Endothelial cell (in vitro differentiated cells): ENCODE measurements at regions not wholly inside any gene's neighbourhood (a gene's known extent, or its start where the extent isn't known, plus 50 kb on each side); places are given as distances from the start of the nearest gene placed in this dataset.

ENCODE experiments used
- DNase-seq: peaks from one replicate; pipeline ENCODE4 v3.0.0; 2021; ENCODE audit warnings: low spot score
- H3K27ac Mint-ChIP-seq: one replicate; pipeline ENCODE4 v1.8.0; 2021; ENCODE audit warnings: mixed read lengths, inconsistent platforms; ENCODE audit not compliant: unreplicated experiment
- H3K27me3 Mint-ChIP-seq: one replicate; pipeline ENCODE4 v1.8.0; 2021; ENCODE audit warnings: mild to moderate bottlenecking, moderate library complexity, mixed read lengths, inconsistent platforms; ENCODE audit not compliant: unreplicated experiment
- H3K36me3 Mint-ChIP-seq: one replicate; pipeline ENCODE4 v1.8.0; 2021; ENCODE audit warnings: mild to moderate bottlenecking, low read depth, mixed read lengths, inconsistent platforms; ENCODE audit not compliant: unreplicated experiment
- H3K4me1 Mint-ChIP-seq: one replicate; pipeline ENCODE4 v1.8.0; 2021; ENCODE audit warnings: mild to moderate bottlenecking, mixed read lengths, inconsistent platforms; ENCODE audit not compliant: unreplicated experiment
- H3K4me3 Mint-ChIP-seq: one replicate; pipeline ENCODE4 v1.8.0; 2021; ENCODE audit warnings: mild to moderate bottlenecking, mixed read lengths, inconsistent platforms; ENCODE audit not compliant: unreplicated experiment
- H3K9me3 Mint-ChIP-seq: one replicate; pipeline ENCODE4 v1.8.0; 2021; ENCODE audit warnings: mixed read lengths, inconsistent platforms; ENCODE audit not compliant: unreplicated experiment
- TF ChIP-seq, protein P1 (sequence below): fragments of 200-600 bp; sonication (generic); IDR thresholded peaks from one replicate; pipeline ENCODE4 v1.5.0; 2021; ENCODE audit warnings: antibody characterized with exemption; ENCODE audit not compliant: unreplicated experiment

DNA sequence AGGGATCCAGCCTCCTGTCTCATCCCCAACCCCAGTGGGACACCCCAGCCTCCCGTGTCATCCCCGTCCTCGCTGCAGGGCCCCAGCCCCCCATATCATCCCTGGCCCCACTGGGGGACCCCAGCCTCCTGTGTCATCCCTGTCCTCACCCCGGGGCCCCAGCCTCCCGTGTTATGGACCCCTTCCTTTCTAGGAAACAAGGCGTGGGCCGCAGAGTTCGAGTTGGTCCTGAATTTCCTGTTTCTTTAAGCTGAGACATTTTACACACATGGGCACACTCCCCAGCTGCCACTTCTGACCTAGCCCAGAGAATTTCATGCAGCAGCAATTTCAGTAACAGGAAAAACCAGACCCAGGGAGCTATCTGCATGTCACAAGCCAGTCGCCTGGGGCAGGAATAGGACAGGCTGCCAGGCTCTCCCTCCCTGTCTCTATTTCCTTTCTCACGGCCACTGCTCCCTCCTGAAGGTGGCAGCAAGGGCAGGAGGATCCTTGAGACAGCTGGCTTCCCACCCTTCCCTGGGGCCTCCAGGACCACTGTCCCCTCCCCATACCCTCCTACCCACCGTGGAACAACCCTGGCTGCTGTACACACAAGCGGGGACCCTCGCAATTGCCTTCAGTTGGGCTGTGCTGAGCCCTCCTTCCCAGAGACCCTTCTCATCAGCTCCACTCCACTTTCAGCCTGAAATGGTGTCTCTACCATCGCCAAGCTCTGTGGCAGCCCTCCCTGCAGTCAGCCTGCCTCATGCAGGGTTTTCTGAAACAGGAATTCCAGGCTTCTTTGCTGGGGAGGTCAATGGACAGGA, 141.9 kb upstream of the ID2 start:
- TF ChIP-seq, protein P1, sequence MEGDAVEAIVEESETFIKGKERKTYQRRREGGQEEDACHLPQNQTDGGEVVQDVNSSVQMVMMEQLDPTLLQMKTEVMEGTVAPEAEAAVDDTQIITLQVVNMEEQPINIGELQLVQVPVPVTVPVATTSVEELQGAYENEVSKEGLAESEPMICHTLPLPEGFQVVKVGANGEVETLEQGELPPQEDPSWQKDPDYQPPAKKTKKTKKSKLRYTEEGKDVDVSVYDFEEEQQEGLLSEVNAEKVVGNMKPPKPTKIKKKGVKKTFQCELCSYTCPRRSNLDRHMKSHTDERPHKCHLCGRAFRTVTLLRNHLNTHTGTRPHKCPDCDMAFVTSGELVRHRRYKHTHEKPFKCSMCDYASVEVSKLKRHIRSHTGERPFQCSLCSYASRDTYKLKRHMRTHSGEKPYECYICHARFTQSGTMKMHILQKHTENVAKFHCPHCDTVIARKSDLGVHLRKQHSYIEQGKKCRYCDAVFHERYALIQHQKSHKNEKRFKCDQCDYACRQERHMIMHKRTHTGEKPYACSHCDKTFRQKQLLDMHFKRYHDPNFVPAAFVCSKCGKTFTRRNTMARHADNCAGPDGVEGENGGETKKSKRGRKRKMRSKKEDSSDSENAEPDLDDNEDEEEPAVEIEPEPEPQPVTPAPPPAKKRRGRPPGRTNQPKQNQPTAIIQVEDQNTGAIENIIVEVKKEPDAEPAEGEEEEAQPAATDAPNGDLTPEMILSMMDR: no peak
- Mint-ChIP-seq H3K4me3 (no peak overlapping the region), H3K4me1 (peaks cover 29% of the 10 kb centered on the region), H3K9me3 (no peaks in the 10 kb centered on the region), H3K36me3 (no peaks in the 10 kb centered on the region), H3K27ac (no peak overlapping the region), H3K27me3 (peaks cover 7% of the 10 kb centered on the region)
- DNase-seq: no peak

DNA sequence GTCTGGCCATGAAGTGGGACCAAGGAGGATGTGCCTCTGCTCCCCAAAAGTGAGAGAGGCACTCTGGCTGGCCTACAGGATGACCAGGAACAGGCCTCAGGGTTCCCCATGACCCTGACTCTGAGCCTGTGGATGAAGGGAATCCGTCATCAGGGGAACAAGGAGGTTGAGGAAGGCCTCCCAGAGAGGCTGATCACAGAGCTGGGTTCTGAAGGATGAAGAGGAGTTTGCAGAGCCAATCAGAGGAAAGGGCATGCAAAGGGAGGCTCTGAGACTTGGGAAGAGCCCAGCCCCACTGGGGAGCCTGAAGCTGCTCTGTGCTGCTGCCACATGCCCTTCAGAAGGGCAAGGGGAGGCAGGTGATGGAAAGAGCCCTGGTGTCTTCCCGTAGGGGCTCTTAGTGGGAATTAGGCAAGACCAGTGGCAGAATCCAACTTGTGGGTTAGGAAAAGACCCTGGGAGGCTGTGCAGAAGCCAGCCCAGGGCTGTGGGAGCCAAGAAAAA, 141.3 kb upstream of the ID2 start:
- H3K4me1 Mint-ChIP-seq: peaks cover 29% of the 10 kb centered on the region
- peaks cover 8% of the 10 kb centered on the region for H3K27me3 Mint-ChIP-seq
- DNase-seq: no peak
- TF ChIP-seq, protein P1: no peak
- H3K4me3 Mint-ChIP-seq: no peak overlapping the region
- no peak overlapping the region for H3K27ac Mint-ChIP-seq
- no peaks in the 10 kb centered on the region for H3K9me3 Mint-ChIP-seq
- no peaks in the 10 kb centered on the region for H3K36me3 Mint-ChIP-seq

DNA sequence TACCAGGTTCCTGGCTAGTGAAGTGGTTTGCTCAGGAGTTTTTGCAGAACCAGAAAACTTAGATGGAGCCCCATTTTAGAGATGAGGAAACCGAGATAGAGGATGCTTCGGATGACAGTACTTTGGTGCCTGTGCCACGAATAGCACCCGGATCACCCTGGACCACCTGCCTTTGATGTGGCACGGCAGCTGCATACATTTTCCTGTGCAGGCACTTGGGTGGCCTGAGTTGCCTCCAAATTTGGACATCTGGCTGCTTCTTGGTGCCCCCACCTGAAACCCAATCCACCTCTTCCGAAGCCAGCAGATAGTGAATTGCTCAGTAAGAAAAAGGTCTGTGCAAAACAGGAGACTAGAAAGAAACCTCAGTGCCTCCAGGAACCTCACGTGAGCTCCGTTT, 140.6 kb upstream of the ID2 start:
- Mint-ChIP-seq H3K4me1 (peaks cover 29% of the 10 kb centered on the region), H3K4me3 (no peak overlapping the region), H3K36me3 (no peaks in the 10 kb centered on the region), H3K9me3 (no peaks in the 10 kb centered on the region), H3K27ac (no peak overlapping the region), H3K27me3 (peaks cover 12% of the 10 kb centered on the region)
- no peak for DNase-seq
- TF ChIP-seq, protein P1: no peak

DNA sequence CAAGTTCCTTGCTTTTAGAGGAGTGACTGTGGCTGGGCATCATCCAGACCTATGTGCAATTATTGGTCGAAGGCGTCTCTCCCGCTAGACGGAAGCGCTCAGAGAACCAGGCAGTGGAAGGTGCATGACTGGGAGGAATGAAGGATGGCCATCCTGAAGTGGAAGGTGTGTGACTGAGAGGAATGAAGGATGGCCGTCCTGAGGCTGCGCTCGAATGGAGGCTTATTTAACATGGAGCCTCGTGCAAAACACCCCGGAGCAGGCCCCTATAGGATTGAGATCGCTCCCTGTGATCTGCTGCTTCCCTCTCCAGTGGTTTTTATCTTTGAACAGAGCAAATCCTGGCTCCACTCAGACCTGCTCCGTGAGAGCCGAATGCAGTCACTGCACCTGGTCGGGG, 140.2 kb upstream of the ID2 start:
- H3K27ac Mint-ChIP-seq: no peak overlapping the region
- TF ChIP-seq, protein P1: no peak
- H3K4me1 Mint-ChIP-seq: peaks cover 29% of the 10 kb centered on the region
- no peaks in the 10 kb centered on the region for H3K9me3 Mint-ChIP-seq
- no peak for DNase-seq
- no peak overlapping the region for H3K4me3 Mint-ChIP-seq
- peaks cover 12% of the 10 kb centered on the region for H3K27me3 Mint-ChIP-seq
- no peaks in the 10 kb centered on the region for H3K36me3 Mint-ChIP-seq

DNA sequence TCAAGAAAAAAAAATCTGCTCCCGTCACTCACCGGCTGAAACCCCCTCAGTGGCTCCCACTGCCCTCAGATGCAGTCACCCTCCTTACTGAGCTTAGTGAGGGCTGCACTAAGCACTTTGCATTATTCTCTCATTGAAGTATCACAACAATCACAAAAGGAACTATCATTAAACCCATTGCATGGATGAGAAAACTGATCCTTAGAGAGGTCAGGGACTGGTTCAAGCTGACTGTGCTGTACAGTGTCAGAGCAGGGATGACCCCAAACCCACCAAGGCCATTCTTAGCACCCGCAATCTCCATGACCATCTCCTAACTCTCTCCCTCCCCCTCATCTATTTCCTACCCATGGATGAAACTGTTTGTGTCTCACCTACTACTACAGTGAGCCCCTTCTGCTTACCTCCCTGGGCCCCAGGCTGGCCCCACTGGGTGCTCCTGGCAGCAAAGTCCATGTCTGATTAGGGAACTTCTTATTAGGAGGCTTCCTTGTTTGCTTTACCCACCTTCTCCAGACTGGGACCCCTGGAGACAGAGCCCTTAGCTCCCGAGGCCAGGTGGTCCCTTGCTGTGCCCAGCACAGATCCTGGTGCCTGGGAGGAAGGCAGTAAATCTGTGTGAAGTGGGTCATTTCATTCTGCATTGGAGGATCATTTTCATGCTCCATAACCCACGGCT, 139.3 kb upstream of the ID2 start:
- no peak overlapping the region for H3K4me3 Mint-ChIP-seq
- no peak overlapping the region for H3K27ac Mint-ChIP-seq
- H3K27me3 Mint-ChIP-seq: peaks cover 14% of the 10 kb centered on the region
- H3K4me1 Mint-ChIP-seq: peaks cover 31% of the 10 kb centered on the region
- TF ChIP-seq, protein P1: no peak
- H3K36me3 Mint-ChIP-seq: peaks cover 7% of the 10 kb centered on the region
- DNase-seq: no peak
- no peaks in the 10 kb centered on the region for H3K9me3 Mint-ChIP-seq
